ENCODE measurements at regions not wholly inside any gene's neighbourhood (a gene's known extent, or its start where the extent isn't known, plus 50 kb on each side); places are given as distances from the start of the nearest gene placed in this dataset.

DNA sequence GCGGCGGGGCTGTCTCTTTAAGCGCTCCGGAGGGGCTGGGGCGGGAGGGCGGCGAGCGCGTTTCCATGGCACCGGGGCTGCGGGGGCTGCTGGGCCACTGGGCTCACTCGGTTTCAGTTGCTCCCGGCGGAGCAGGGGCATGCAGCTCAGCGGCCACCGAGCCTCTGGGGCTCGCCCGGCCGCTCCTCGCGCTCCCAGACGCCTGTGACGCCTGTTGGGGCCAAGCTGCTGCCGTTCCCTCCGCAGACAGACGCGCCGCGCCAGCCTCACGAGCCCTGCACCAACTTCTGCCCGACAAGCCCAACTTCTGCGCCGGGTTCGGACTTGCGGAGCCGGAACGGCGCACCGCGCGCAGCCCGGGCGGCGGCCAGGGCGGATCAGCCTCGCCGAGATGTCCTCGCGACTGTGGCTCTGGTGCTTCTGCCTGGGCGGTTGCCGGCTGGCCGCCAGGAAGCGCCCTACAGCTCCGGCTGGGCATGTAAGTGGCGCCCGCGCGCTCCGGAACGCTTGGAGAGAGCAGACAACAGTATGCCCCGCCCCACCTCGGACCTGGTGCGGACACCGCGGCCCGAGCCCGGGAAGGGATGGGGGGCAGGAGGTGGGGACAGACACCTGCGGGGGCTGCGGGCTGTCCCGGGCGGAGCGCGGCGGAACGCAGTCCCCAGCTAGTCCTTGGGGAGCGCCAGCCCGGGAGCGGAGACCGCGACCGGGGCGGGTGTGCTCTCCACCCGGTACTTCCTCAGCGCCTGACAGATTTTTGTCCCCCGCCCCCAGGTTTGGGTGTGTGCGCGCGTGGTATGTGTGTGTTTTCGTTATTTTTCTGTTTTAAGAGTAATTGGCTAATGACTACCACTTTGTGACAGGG lies 154.1 kb upstream of the GOLIM4 start:
- TF ChIP-seq CTCF (IDR thresholded peaks at IDR 0.05) (peak in 1 of 6 experiments; percentile 29), POLR2A (IDR thresholded peaks at IDR 0.05) (no peak)

All from thyroid gland (tissue), 4 donors.